ENCODE measurements at regions not wholly inside any gene's neighbourhood (a gene's known extent, or its start where the extent isn't known, plus 50 kb on each side); places are given as distances from the start of the nearest gene placed in this dataset.
"Not testable (repeated sequence)": the region's sequence is repeated elsewhere in the genome, so short reads cannot be mapped to it uniquely, and the experiment has no call there.

- no peak for DNase-seq (ENCODE audit: low spot score)
These were observed 528.1 kb upstream of the DPP6 start for GRCh38 chr7:153524070-153524601.

GRCh38 chr7:153529100-153529499 lies 523.1 kb upstream of the DPP6 start:
- no peak for DNase-seq (ENCODE audit: low spot score)

- no peak for DNase-seq (ENCODE audit: low spot score)
These were observed 522.5 kb upstream of the DPP6 start for GRCh38 chr7:153529651-153530165.

GRCh38 chr7:153530441-153530840 lies 521.8 kb upstream of the DPP6 start:
- DNase-seq (ENCODE audit: low spot score) = no peak

GRCh38 chr7:153532326-153532725 lies 519.9 kb upstream of the DPP6 start:
- DNase-seq (ENCODE audit: low spot score) = no peak

GRCh38 chr7:153537271-153537670 lies 514.9 kb upstream of the DPP6 start:
- no peak for DNase-seq (ENCODE audit: low spot score)

GRCh38 chr7:153541903-153542302 lies 510.3 kb upstream of the DPP6 start:
- DNase-seq (ENCODE audit: low spot score) = no peak

- DNase-seq (ENCODE audit: low spot score) = no peak
These were observed 509.0 kb upstream of the DPP6 start for GRCh38 chr7:153543232-153543631.

GRCh38 chr7:153550173-153550572 lies 502.0 kb upstream of the DPP6 start:
- DNase-seq (ENCODE audit: low spot score) = no peak

GRCh38 chr7:153564391-153564790 lies 487.8 kb upstream of the DPP6 start:
- no peak for DNase-seq (ENCODE audit: low spot score)

- no peak for DNase-seq (ENCODE audit: low spot score)
These were observed 485.9 kb upstream of the DPP6 start for GRCh38 chr7:153566324-153566723.

GRCh38 chr7:153567426-153567825 lies 484.8 kb upstream of the DPP6 start:
- no peak for DNase-seq (ENCODE audit: low spot score)

GRCh38 chr7:153569520-153569919 lies 482.7 kb upstream of the DPP6 start:
- not testable (repeated sequence) for DNase-seq (ENCODE audit: low spot score)

- DNase-seq (ENCODE audit: low spot score) = no peak
These were observed 476.1 kb upstream of the DPP6 start for GRCh38 chr7:153576096-153576495.

GRCh38 chr7:153581419-153581818 lies 470.8 kb upstream of the DPP6 start:
- DNase-seq (ENCODE audit: low spot score) = no peak

- no peak for DNase-seq (ENCODE audit: low spot score)
These were observed 468.1 kb upstream of the DPP6 start for GRCh38 chr7:153584132-153584531.

GRCh38 chr7:153588586-153588985 lies 463.6 kb upstream of the DPP6 start:
- DNase-seq (ENCODE audit: low spot score) = no peak

GRCh38 chr7:153590136-153590535 lies 462.1 kb upstream of the DPP6 start:
- no peak for DNase-seq (ENCODE audit: low spot score)

GRCh38 chr7:153590571-153590970 lies 461.6 kb upstream of the DPP6 start:
- no peak for DNase-seq (ENCODE audit: low spot score)

- DNase-seq (ENCODE audit: low spot score) = no peak
These were observed 444.8 kb upstream of the DPP6 start for GRCh38 chr7:153607354-153607753.

- DNase-seq (ENCODE audit: low spot score) = no peak
These were observed 435.4 kb upstream of the DPP6 start for GRCh38 chr7:153616711-153617325.

- DNase-seq (ENCODE audit: low spot score) = no peak
These were observed 424.9 kb upstream of the DPP6 start for GRCh38 chr7:153627323-153627722.

- DNase-seq (ENCODE audit: low spot score) = no peak
These were observed 423.8 kb upstream of the DPP6 start for GRCh38 chr7:153628406-153628805.

GRCh38 chr7:153628825-153629224 lies 423.4 kb upstream of the DPP6 start:
- DNase-seq (ENCODE audit: low spot score) = no peak

Data from kidney capillary endothelial cell (primary cell).